Testis (tissue), 2 donors: ENCODE measurements at regions not wholly inside any gene's neighbourhood (a gene's known extent, or its start where the extent isn't known, plus 50 kb on each side); places are given as distances from the start of the nearest gene placed in this dataset.

Experiments used
- POLR2A ChIP-seq: fragments of 450-650 bp; IDR thresholded peaks from one replicate; pipeline ENCODE4 v1.6.1; 2017; ENCODE audit warnings: antibody characterized with exemption, mild to moderate bottlenecking, moderate library complexity
- TF ChIP-seq, protein P1 (sequence below), 3 experiments: fragments of 450-650 bp in 2 of 3; fragments of 200-600 bp in 1 of 3; sonication (generic) in 1 of 3; IDR thresholded peaks; one replicate each; pipeline ENCODE4 v1.5.1; 2016 to 2019; ENCODE audit warnings: antibody characterized with exemption in 3 of 3, mild to moderate bottlenecking in 2 of 3, moderate library complexity in 1 of 3

DNA sequence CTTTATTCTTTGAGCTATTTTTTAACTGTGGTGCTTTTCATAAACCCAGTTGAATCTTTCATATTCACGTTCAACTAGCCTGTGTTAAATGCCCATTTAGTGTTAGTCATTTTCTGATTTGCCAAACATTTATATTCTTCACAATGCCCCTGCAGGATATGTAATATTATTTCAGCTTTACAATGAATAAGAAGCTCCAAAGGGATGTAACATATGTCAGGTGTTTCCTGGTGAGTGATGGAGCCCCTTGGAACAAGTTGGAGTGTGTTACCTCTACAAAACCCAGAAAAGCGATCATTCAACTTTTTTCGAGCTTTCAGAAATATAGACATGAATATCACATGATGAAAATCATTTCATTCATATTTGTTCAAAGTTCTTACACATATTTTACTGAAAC, 471.0 kb upstream of the CDH2 start:
- TF ChIP-seq, protein P1, sequence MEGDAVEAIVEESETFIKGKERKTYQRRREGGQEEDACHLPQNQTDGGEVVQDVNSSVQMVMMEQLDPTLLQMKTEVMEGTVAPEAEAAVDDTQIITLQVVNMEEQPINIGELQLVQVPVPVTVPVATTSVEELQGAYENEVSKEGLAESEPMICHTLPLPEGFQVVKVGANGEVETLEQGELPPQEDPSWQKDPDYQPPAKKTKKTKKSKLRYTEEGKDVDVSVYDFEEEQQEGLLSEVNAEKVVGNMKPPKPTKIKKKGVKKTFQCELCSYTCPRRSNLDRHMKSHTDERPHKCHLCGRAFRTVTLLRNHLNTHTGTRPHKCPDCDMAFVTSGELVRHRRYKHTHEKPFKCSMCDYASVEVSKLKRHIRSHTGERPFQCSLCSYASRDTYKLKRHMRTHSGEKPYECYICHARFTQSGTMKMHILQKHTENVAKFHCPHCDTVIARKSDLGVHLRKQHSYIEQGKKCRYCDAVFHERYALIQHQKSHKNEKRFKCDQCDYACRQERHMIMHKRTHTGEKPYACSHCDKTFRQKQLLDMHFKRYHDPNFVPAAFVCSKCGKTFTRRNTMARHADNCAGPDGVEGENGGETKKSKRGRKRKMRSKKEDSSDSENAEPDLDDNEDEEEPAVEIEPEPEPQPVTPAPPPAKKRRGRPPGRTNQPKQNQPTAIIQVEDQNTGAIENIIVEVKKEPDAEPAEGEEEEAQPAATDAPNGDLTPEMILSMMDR (IDR thresholded peaks at IDR 0.05), result no peak
- no peak for TF ChIP-seq POLR2A
